Endothelial cell of umbilical vein (primary cell): ENCODE measurements at regions not wholly inside any gene's neighbourhood (a gene's known extent, or its start where the extent isn't known, plus 50 kb on each side); places are given as distances from the start of the nearest gene placed in this dataset.

Experiments used
- BruUV-seq: library from RNA; stranded (reverse); fragments of 400-500 nt; replicated peaks from 2 replicates; lab custom pipeline; 2021; lab: Mats Ljungman, UMichigan
- CTCF ChIA-PET: fragments of 300-600, 350-600 bp; sonication (Branson Sonifier 250); formaldehyde crosslinking; loops from one replicate; lab custom pipeline; 2021; ENCODE audit warnings: antibody characterized with exemption, inconsistent platforms; lab: Charles Lee
- POLR2A ChIA-PET: fragments of 300-600, 350-600 bp; sonication (Branson Sonifier 250); formaldehyde crosslinking; loops from one replicate; lab custom pipeline; 2021; ENCODE audit warnings: antibody characterized with exemption, inconsistent platforms; lab: Charles Lee
- DNase-seq: peaks from one replicate; pipeline ENCODE4 v3.0.0-alpha.2; 2011; ENCODE audit warnings: low read depth, low spot score
- FAIRE-seq: peaks from 2 replicates; lab custom pipeline; 2011; peaks lifted over from hg19 to GRCh38; lab: Jason Lieb, UNC
- H2AFZ ChIP-seq: 2 replicates; pipeline ENCODE4 v1.6.0; 2012; ENCODE audit warnings: low read depth, low read length, control low read depth, inconsistent platforms
- H3K27ac ChIP-seq: 2 replicates; pipeline ENCODE4 v1.5.1; 2011; ENCODE audit warnings: low read depth, mild to moderate bottlenecking, control low read depth, low read length, moderate library complexity; ENCODE audit not compliant: insufficient read depth
- H3K27me3 ChIP-seq, 2 experiments: 2 replicates each; pipeline versions ENCODE4 v1.6.0 to v1.6.1; 2011; ENCODE audit warnings: low read length in 2 of 2, mixed read lengths in 1 of 2; ENCODE audit not compliant: control insufficient read depth in 2 of 2, insufficient read depth in 2 of 2
- H3K36me3 ChIP-seq, 2 experiments: 2 replicates in 1 of 2; 3 replicates in 1 of 2; pipeline ENCODE4 v1.5.1; 2011; ENCODE audit warnings: low read length in 2 of 2, mild to moderate bottlenecking in 1 of 2, moderate library complexity in 1 of 2; ENCODE audit not compliant: control insufficient read depth in 2 of 2, insufficient read depth in 2 of 2; ENCODE audit errors: extremely low read depth in 1 of 2
- H3K4me1 ChIP-seq: 3 replicates; pipeline ENCODE4 v1.5.1; 2011; ENCODE audit warnings: mild to moderate bottlenecking, low read length; ENCODE audit not compliant: control insufficient read depth, insufficient read depth; ENCODE audit errors: extremely low read depth
- H3K4me2 ChIP-seq: 2 replicates; pipeline ENCODE4 v1.6.1; 2011; ENCODE audit warnings: low read length, control low read depth, mixed read lengths; ENCODE audit not compliant: insufficient read depth
- H3K4me3 ChIP-seq, 3 experiments: fragments of 200-600 bp in 1 of 3; sonication (generic), shearing (Covaris generic) in 1 of 3; replicated peaks in 1 of 3; 2 replicates each; pipeline ENCODE4 v1.5.1; 2011 to 2016; ENCODE audit warnings: control low read depth in 3 of 3, low read length in 3 of 3, mild to moderate bottlenecking in 2 of 3, inconsistent platforms in 1 of 3, low read depth in 1 of 3, moderate library complexity in 1 of 3; ENCODE audit not compliant: insufficient read depth in 1 of 3
- H3K79me2 ChIP-seq: 2 replicates; pipeline ENCODE4 v1.6.0; 2012; ENCODE audit warnings: low read length, inconsistent platforms; ENCODE audit not compliant: control insufficient read depth, insufficient read depth
- H3K9ac ChIP-seq: replicated peaks from 2 replicates; pipeline ENCODE3; 2011; ENCODE audit warnings: low read length, control low read depth; ENCODE audit not compliant: insufficient read depth; ENCODE audit errors: extremely low read depth
- H3K9me1 ChIP-seq: replicated peaks from 3 replicates; pipeline ENCODE4 v1.6.0; 2011; ENCODE audit warnings: mild to moderate bottlenecking, low read length; ENCODE audit not compliant: control insufficient read depth, insufficient read depth; ENCODE audit errors: extremely low read depth
- H3K9me3 ChIP-seq: replicated peaks from 2 replicates; pipeline ENCODE4 v1.5.1; 2012; ENCODE audit warnings: low read length, inconsistent platforms; ENCODE audit not compliant: control insufficient read depth, insufficient read depth
- H4K20me1 ChIP-seq: replicated peaks from 2 replicates; pipeline ENCODE3; 2011; ENCODE audit warnings: mild to moderate bottlenecking, low read length; ENCODE audit not compliant: control insufficient read depth, insufficient read depth; ENCODE audit errors: extremely low read depth
- CTCF ChIP-seq, 2 donors: IDR thresholded peaks; 1 replicate in 1 of 2; 2 replicates in 1 of 2; pipeline ENCODE4 v1.5.1; 2011; ENCODE audit warnings: low read length in 2 of 2, mild to moderate bottlenecking in 2 of 2, moderate library complexity in 2 of 2, control low read depth in 1 of 2, inconsistent platforms in 1 of 2, low read depth in 1 of 2; ENCODE audit not compliant: insufficient read depth in 1 of 2; ENCODE audit errors: extremely low read depth in 1 of 2
- FOS ChIP-seq: IDR thresholded peaks from 2 replicates; pipeline ENCODE4 v1.6.1; 2011; ENCODE audit warnings: mild to moderate bottlenecking, low read length, moderate library complexity, borderline replicate concordance; ENCODE audit not compliant: insufficient read depth
- GATA2 ChIP-seq: IDR thresholded peaks from 2 replicates; pipeline ENCODE4 v1.7.0; 2011; ENCODE audit warnings: low read depth, mild to moderate bottlenecking, moderate library complexity, mixed read lengths, low read length; ENCODE audit not compliant: insufficient read length, insufficient read depth
- JUN ChIP-seq: IDR thresholded peaks from 2 replicates; pipeline ENCODE4 v1.6.1; 2011; ENCODE audit warnings: borderline replicate concordance, low read depth; ENCODE audit not compliant: insufficient read length, insufficient read depth
- MYC ChIP-seq: IDR thresholded peaks from one replicate; pipeline ENCODE4 v1.6.1; 2011; ENCODE audit warnings: mild to moderate bottlenecking, low read depth, low read length
- POLR2A ChIP-seq: IDR thresholded peaks from 2 replicates; pipeline ENCODE4 v1.6.1; 2012; ENCODE audit warnings: low read depth, mild to moderate bottlenecking, control low read depth, low read length
- POLR2AphosphoS5 ChIP-seq: IDR thresholded peaks from 2 replicates; pipeline ENCODE4 v1.6.1; 2012; ENCODE audit warnings: low read depth, mild to moderate bottlenecking, control low read depth, low read length, moderate library complexity; ENCODE audit not compliant: insufficient read depth
- dilution Hi-C: fragments of 300-500 bp; cut with MboI; formaldehyde crosslinking; loops from one replicate; pipeline ENCODE4 v1.15.0; 2019; ENCODE audit warnings: low sequenced_read_pairs; ENCODE audit not compliant: extremely low pct_ligation_motif_present
- intact Hi-C: fragments of 100-400 bp; cut with micrococcal nuclease; formaldehyde crosslinking; loops from one replicate; pipeline ENCODE4 v1.10.0; 2022
- TF ChIP-seq, protein P1 (sequence below): IDR thresholded peaks from 2 replicates; pipeline ENCODE4 v1.6.1; 2011; ENCODE audit not compliant: insufficient read depth, insufficient read length

DNA sequence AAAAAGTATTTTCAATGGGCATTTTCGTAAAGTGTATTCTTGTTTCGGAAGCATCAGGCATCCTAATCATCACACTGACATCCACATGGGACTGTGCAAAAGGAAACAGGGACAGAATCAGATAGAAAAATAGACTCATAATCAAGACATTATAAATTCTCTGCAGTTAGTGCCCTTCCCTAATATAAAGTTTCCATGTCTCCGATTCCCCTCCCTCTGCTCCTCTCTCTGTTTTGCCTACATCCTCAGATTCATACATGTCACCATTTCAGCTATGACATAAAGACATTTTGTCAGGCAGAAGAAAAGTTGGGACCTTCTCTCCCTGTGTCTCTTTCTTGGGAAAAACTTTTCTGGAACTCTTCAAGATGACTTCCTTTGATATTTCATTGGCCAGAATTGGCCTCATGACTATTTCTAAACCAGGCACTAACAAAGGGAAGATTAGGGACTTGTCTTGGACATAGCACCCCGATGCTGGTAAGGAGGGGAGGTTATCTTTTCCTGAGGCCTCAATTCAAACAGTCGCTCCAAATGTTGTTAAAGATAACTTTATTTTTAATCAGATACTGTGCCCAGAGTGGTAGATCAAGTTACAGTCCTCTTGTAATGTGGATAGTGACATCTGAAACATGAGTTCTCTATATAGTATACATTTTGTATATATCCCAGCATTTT, 212.1 kb upstream of the BTG1 start:
- H3K27me3 ChIP-seq = no peaks in the 10 kb centered on the region
- dilution Hi-C loops (no loop called here), intact Hi-C loops (no loop called here)
- ChIA-PET CTCF (no interaction called here), POLR2A (no interaction called here)
- H3K4me1 ChIP-seq = no peaks in the 10 kb centered on the region
- H2AFZ ChIP-seq = no peak overlapping the region
- no peaks in the 10 kb centered on the region for H4K20me1 ChIP-seq
- no peak overlapping the region for H3K9ac ChIP-seq
- no peak overlapping the region for H3K4me2 ChIP-seq
- DNase-seq (no peak), FAIRE-seq (no peak)
- TF ChIP-seq FOS (no peak), POLR2AphosphoS5 (no peak), CTCF (IDR thresholded peaks at IDR 0.05; ENCODE audit: extremely low read depth in 1 of 2, insufficient read depth in 1 of 2, low read depth in 1 of 2, low read length in 2 of 2) (no peak), MYC (no peak), JUN (no peak), GATA2 (no peak)
- no peaks in the 10 kb centered on the region for H3K79me2 ChIP-seq
- H3K9me1 ChIP-seq = no peaks in the 10 kb centered on the region
- no peak overlapping the region for H3K4me3 ChIP-seq
- H3K9me3 ChIP-seq = no peaks in the 10 kb centered on the region
- no peak overlapping the region for H3K27ac ChIP-seq
- BruUV-seq = no TSS peak
- no peaks in the 10 kb centered on the region for H3K36me3 ChIP-seq

- H2AFZ ChIP-seq = no peak overlapping the region
- no peak overlapping the region for H3K27ac ChIP-seq
- H3K4me3 ChIP-seq = no peak overlapping the region
- no peaks in the 10 kb centered on the region for H3K36me3 ChIP-seq
- FAIRE-seq (no peak), DNase-seq (no peak)
- ChIA-PET CTCF (no interaction called here), POLR2A (no interaction called here)
- no peaks in the 10 kb centered on the region for H3K9me3 ChIP-seq
- H3K9ac ChIP-seq = no peak overlapping the region
- intact Hi-C loops = no loop called here
- no peaks in the 10 kb centered on the region for H3K4me1 ChIP-seq
- H3K4me2 ChIP-seq = no peak overlapping the region
- dilution Hi-C loops = no loop called here
- no peaks in the 10 kb centered on the region for H4K20me1 ChIP-seq
- H3K79me2 ChIP-seq = no peaks in the 10 kb centered on the region
- H3K27me3 ChIP-seq = no peaks in the 10 kb centered on the region
- TF ChIP-seq JUN = no peak
- no peak for TF ChIP-seq MYC
- no peak for TF ChIP-seq GATA2
- TF ChIP-seq FOS = no peak
- TF ChIP-seq CTCF (IDR thresholded peaks at IDR 0.05; ENCODE audit: extremely low read depth in 1 of 2, insufficient read depth in 1 of 2, low read depth in 1 of 2, low read length in 2 of 2) = no peak
- no peak for TF ChIP-seq POLR2A
- TF ChIP-seq, protein P1, sequence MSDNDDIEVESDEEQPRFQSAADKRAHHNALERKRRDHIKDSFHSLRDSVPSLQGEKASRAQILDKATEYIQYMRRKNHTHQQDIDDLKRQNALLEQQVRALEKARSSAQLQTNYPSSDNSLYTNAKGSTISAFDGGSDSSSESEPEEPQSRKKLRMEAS = no peak
- no peaks in the 10 kb centered on the region for H3K9me1 ChIP-seq
- no TSS peak for BruUV-seq
These were observed 210.8 kb upstream of the BTG1 start for GRCh38 chr12:92356425-92356824.
